ENCODE measurements at regions not wholly inside any gene's neighbourhood (a gene's known extent, or its start where the extent isn't known, plus 50 kb on each side); places are given as distances from the start of the nearest gene placed in this dataset.
"Not testable (repeated sequence)": the region's sequence is repeated elsewhere in the genome, so short reads cannot be mapped to it uniquely, and the experiment has no call there.

GRCh38 chr6:78749326-78749725 is 118.0 kb upstream of the IRAK1BP1 start:
- TF ChIP-seq CTBP1 (IDR thresholded peaks at IDR 0.05; ENCODE audit: borderline replicate concordance) (no peak), BHLHE40 (IDR thresholded peaks at IDR 0.05; ENCODE audit: borderline replicate concordance) (no peak), FOXK2 (IDR thresholded peaks at IDR 0.05) (no peak), HDGF (IDR thresholded peaks at IDR 0.05; ENCODE audit: borderline replicate concordance) (no peak), FOXA1 (IDR thresholded peaks at IDR 0.05) (no peak), SUZ12 (IDR thresholded peaks at IDR 0.05) (no peak), ARNT (IDR thresholded peaks at IDR 0.05) (no peak), L3MBTL2 (conservative IDR thresholded peaks at IDR 0.05) (no peak), ELF4 (IDR thresholded peaks at IDR 0.05) (no peak), SP1 (IDR thresholded peaks at IDR 0.05) (no peak), FOXM1 (IDR thresholded peaks at IDR 0.05; ENCODE audit: borderline replicate concordance) (no peak)
- POLR2A ChIA-PET, result no interaction called here
- DNase-seq (ENCODE audit: extremely low spot score), result no peak
- CTCF ChIA-PET, result no interaction called here

- POLR2A ChIA-PET; CTCF ChIA-PET; DNase-seq (ENCODE audit: extremely low spot score): not testable (repeated sequence)
Measured at GRCh38 chr6:78758297-78758798, 109.0 kb upstream of the IRAK1BP1 start.

- ChIA-PET CTCF (no interaction called here), POLR2A (no interaction called here)
- TF ChIP-seq FOXM1 (IDR thresholded peaks at IDR 0.05; ENCODE audit: borderline replicate concordance), result no peak
Measured at GRCh38 chr6:78768271-78768670, 99.1 kb upstream of the IRAK1BP1 start.

GRCh38 chr6:78770765-78771164 is 96.6 kb upstream of the IRAK1BP1 start:
- POLR2A ChIA-PET, result no interaction called here
- CTCF ChIA-PET, result no interaction called here
- no peak for DNase-seq (ENCODE audit: extremely low spot score)
- TF ChIP-seq FOXM1 (IDR thresholded peaks at IDR 0.05; ENCODE audit: borderline replicate concordance) (no peak), L3MBTL2 (conservative IDR thresholded peaks at IDR 0.05) (no peak), FOXA1 (IDR thresholded peaks at IDR 0.05) (no peak), HDGF (IDR thresholded peaks at IDR 0.05; ENCODE audit: borderline replicate concordance) (no peak), BHLHE40 (IDR thresholded peaks at IDR 0.05; ENCODE audit: borderline replicate concordance) (no peak), ELF4 (IDR thresholded peaks at IDR 0.05) (no peak), PKNOX1 (IDR thresholded peaks at IDR 0.05) (no peak), ZNF384 (IDR thresholded peaks at IDR 0.05) (no peak), TARDBP (IDR thresholded peaks at IDR 0.05) (no peak), FOXK2 (IDR thresholded peaks at IDR 0.05) (no peak), CTBP1 (IDR thresholded peaks at IDR 0.05; ENCODE audit: borderline replicate concordance) (no peak), ARNT (IDR thresholded peaks at IDR 0.05) (no peak), LEF1 (IDR thresholded peaks at IDR 0.05; ENCODE audit: borderline replicate concordance) (no peak), NFRKB (IDR thresholded peaks at IDR 0.05) (no peak), SUZ12 (IDR thresholded peaks at IDR 0.05) (no peak), SP1 (IDR thresholded peaks at IDR 0.05) (no peak)

More at GRCh38 chr6:78768271-78768670, 99.1 kb upstream of the IRAK1BP1 start:
- no peak for DNase-seq (ENCODE audit: extremely low spot score)

GRCh38 chr6:78771586-78771985 is 95.8 kb upstream of the IRAK1BP1 start:
- TF ChIP-seq BHLHE40 (IDR thresholded peaks at IDR 0.05; ENCODE audit: borderline replicate concordance) (no peak), L3MBTL2 (conservative IDR thresholded peaks at IDR 0.05) (no peak), HDGF (IDR thresholded peaks at IDR 0.05; ENCODE audit: borderline replicate concordance) (no peak), ZNF384 (IDR thresholded peaks at IDR 0.05) (no peak), LEF1 (IDR thresholded peaks at IDR 0.05; ENCODE audit: borderline replicate concordance) (no peak), FOXM1 (IDR thresholded peaks at IDR 0.05; ENCODE audit: borderline replicate concordance) (no peak), ARNT (IDR thresholded peaks at IDR 0.05) (no peak)
- ChIA-PET CTCF (no interaction called here), POLR2A (no interaction called here)
- no peak for DNase-seq (ENCODE audit: extremely low spot score)

GRCh38 chr6:78781001-78781400 is 86.3 kb upstream of the IRAK1BP1 start:
- ChIA-PET POLR2A (no interaction called here), CTCF (no interaction called here)

GRCh38 chr6:78783366-78783765 is 84.0 kb upstream of the IRAK1BP1 start:
- POLR2A ChIA-PET; DNase-seq (ENCODE audit: extremely low spot score); CTCF ChIA-PET: not testable (repeated sequence)

More at GRCh38 chr6:78781001-78781400, 86.3 kb upstream of the IRAK1BP1 start:
- TF ChIP-seq SP1 (IDR thresholded peaks at IDR 0.05), result no peak
- no peak for TF ChIP-seq ZNF384 (IDR thresholded peaks at IDR 0.05)
- TF ChIP-seq FOXA1 (IDR thresholded peaks at IDR 0.05), result no peak
- TF ChIP-seq LEF1 (IDR thresholded peaks at IDR 0.05; ENCODE audit: borderline replicate concordance), result no peak
- no peak for TF ChIP-seq CTBP1 (IDR thresholded peaks at IDR 0.05; ENCODE audit: borderline replicate concordance)
- no peak for TF ChIP-seq FOXK2 (IDR thresholded peaks at IDR 0.05)
- DNase-seq (ENCODE audit: extremely low spot score), result no peak

- ChIA-PET CTCF (no interaction called here), POLR2A (no interaction called here)
- no peak for DNase-seq (ENCODE audit: extremely low spot score)
- TF ChIP-seq ELF4 (IDR thresholded peaks at IDR 0.05), result no peak
- TF ChIP-seq SP1 (IDR thresholded peaks at IDR 0.05), result no peak
- no peak for TF ChIP-seq ZNF384 (IDR thresholded peaks at IDR 0.05)
- no peak for TF ChIP-seq L3MBTL2 (conservative IDR thresholded peaks at IDR 0.05)
- no peak for TF ChIP-seq FOXA1 (IDR thresholded peaks at IDR 0.05)
- no peak for TF ChIP-seq LEF1 (IDR thresholded peaks at IDR 0.05; ENCODE audit: borderline replicate concordance)
- TF ChIP-seq NFRKB (IDR thresholded peaks at IDR 0.05), result no peak
- no peak for TF ChIP-seq ARNT (IDR thresholded peaks at IDR 0.05)
- no peak for TF ChIP-seq BHLHE40 (IDR thresholded peaks at IDR 0.05; ENCODE audit: borderline replicate concordance)
- no peak for TF ChIP-seq PKNOX1 (IDR thresholded peaks at IDR 0.05)
- TF ChIP-seq SUZ12 (IDR thresholded peaks at IDR 0.05), result no peak
- TF ChIP-seq FOXM1 (IDR thresholded peaks at IDR 0.05; ENCODE audit: borderline replicate concordance), result no peak
Measured at GRCh38 chr6:78797270-78797669, 70.1 kb upstream of the IRAK1BP1 start.
